CD4-positive, CD25-positive, alpha-beta regulatory T cell (primary cell): ENCODE measurements at regions not wholly inside any gene's neighbourhood (a gene's known extent, or its start where the extent isn't known, plus 50 kb on each side); places are given as distances from the start of the nearest gene placed in this dataset.

Source experiments
- ATAC-seq, 2 donors: fragments of 150-1000 bp; cut with Tn5 transposase; one replicate each; pipeline ENCODE4 v1.10.0; 2021; ENCODE audit warnings: low read depth in 2 of 2, moderate number of reproducible peaks in 2 of 2, moderate library complexity in 1 of 2
- DNase-seq, 3 donors: peaks; one replicate each; pipeline versions ENCODE4 v3.0.0 to v3.0.0-alpha.2; 2012 to 2022; ENCODE audit warnings: mixed read lengths in 1 of 3
- H3K27ac ChIP-seq: one replicate; pipeline ENCODE4 v1.7.0; 2013; ENCODE audit warnings: mild to moderate bottlenecking, low read length; ENCODE audit not compliant: insufficient read depth, poor library complexity, severe bottlenecking
- H3K27me3 ChIP-seq: one replicate; pipeline ENCODE4 v1.7.0; 2013; ENCODE audit warnings: low read length; ENCODE audit not compliant: control insufficient read depth, insufficient read depth
- H3K36me3 ChIP-seq: one replicate; pipeline ENCODE4 v1.7.0; 2013; ENCODE audit warnings: mild to moderate bottlenecking, low read length, moderate library complexity; ENCODE audit not compliant: control insufficient read depth, insufficient read depth
- H3K4me1 ChIP-seq: 2 replicates; pipeline ENCODE4 v1.7.0; 2013; ENCODE audit warnings: mild to moderate bottlenecking, low read length; ENCODE audit not compliant: insufficient read depth, control insufficient read depth, poor library complexity, severe bottlenecking
- H3K4me3 ChIP-seq: one replicate; pipeline ENCODE4 v1.7.0; 2013; ENCODE audit warnings: low read depth, mild to moderate bottlenecking, low read length, moderate library complexity
- H3K9me3 ChIP-seq, 2 experiments: 1 replicate in 1 of 2; 2 replicates in 1 of 2; pipeline ENCODE4 v1.7.0; 2013; ENCODE audit warnings: low read length in 2 of 2, mild to moderate bottlenecking in 1 of 2, moderate library complexity in 1 of 2; ENCODE audit not compliant: control insufficient read depth in 2 of 2
- H3K27ac Mint-ChIP-seq, 3 donors: one replicate each; pipeline ENCODE4 v1.8.0; 2020 to 2022; ENCODE audit warnings: mild to moderate bottlenecking in 3 of 3, mixed read lengths in 3 of 3, moderate library complexity in 2 of 3
- H3K27me3 Mint-ChIP-seq: one replicate; pipeline ENCODE4 v1.8.0; 2022; ENCODE audit warnings: mild to moderate bottlenecking, mixed read lengths
- H3K36me3 Mint-ChIP-seq: one replicate; pipeline ENCODE4 v1.8.0; 2020; ENCODE audit warnings: mixed read lengths
- H3K4me1 Mint-ChIP-seq, 4 donors: one replicate each; pipeline ENCODE4 v1.8.0; 2020 to 2022; ENCODE audit warnings: mixed read lengths in 4 of 4, mild to moderate bottlenecking in 1 of 4
- H3K4me3 Mint-ChIP-seq, 4 donors: one replicate each; pipeline ENCODE4 v1.8.0; 2020 to 2022; ENCODE audit warnings: mild to moderate bottlenecking in 4 of 4, mixed read lengths in 4 of 4, moderate library complexity in 3 of 4
- H3K9me3 Mint-ChIP-seq, 7 donors: one replicate each; pipeline ENCODE4 v1.8.0; 2020 to 2022; ENCODE audit warnings: mixed read lengths in 7 of 7, mild to moderate bottlenecking in 3 of 7, moderate library complexity in 2 of 7

GRCh38 chrY:8536277-8536676 is 801.0 kb upstream of the TSPY4 start:
- Mint-ChIP-seq H3K27ac (no peak overlapping the region), H3K27me3 (no peaks in the 10 kb centered on the region), H3K4me3 (no peak overlapping the region), H3K9me3 (no peaks in the 10 kb centered on the region), H3K36me3 (no peaks in the 10 kb centered on the region), H3K4me1 (no peaks in the 10 kb centered on the region)
- H3K36me3 ChIP-seq, result no peaks in the 10 kb centered on the region
- no peaks in the 10 kb centered on the region for H3K27me3 ChIP-seq
- no peak overlapping the region for H3K4me3 ChIP-seq
- H3K27ac ChIP-seq, result no peak overlapping the region
- no peaks in the 10 kb centered on the region for H3K4me1 ChIP-seq
- H3K9me3 ChIP-seq, result no peaks in the 10 kb centered on the region
- ATAC-seq, result no peak
- DNase-seq, result no peak

GRCh38 chrY:8541306-8541705 is 796.0 kb upstream of the TSPY4 start:
- Histone ChIP-seq H3K4me1 (no peaks in the 10 kb centered on the region), H3K27ac (no peak overlapping the region)

GRCh38 chrY:8544715-8545114 is 792.5 kb upstream of the TSPY4 start:
- no peak for DNase-seq
- no peaks in the 10 kb centered on the region for H3K27me3 Mint-ChIP-seq
- no peaks in the 10 kb centered on the region for H3K27me3 ChIP-seq
- H3K9me3 ChIP-seq, result no peaks in the 10 kb centered on the region
- H3K27ac Mint-ChIP-seq, result no peak overlapping the region
- H3K4me3 ChIP-seq, result no peak overlapping the region
- ATAC-seq, result no peak
- no peaks in the 10 kb centered on the region for H3K9me3 Mint-ChIP-seq
- no peaks in the 10 kb centered on the region for H3K36me3 ChIP-seq
- H3K4me1 ChIP-seq, result no peaks in the 10 kb centered on the region
- H3K4me3 Mint-ChIP-seq, result no peak overlapping the region
- H3K36me3 Mint-ChIP-seq, result no peaks in the 10 kb centered on the region
- H3K27ac ChIP-seq, result no peak overlapping the region
- no peaks in the 10 kb centered on the region for H3K4me1 Mint-ChIP-seq

More at GRCh38 chrY:8541306-8541705, 796.0 kb upstream of the TSPY4 start:
- Mint-ChIP-seq H3K27me3 (no peaks in the 10 kb centered on the region), H3K4me3 (no peak overlapping the region), H3K36me3 (no peaks in the 10 kb centered on the region), H3K4me1 (no peaks in the 10 kb centered on the region), H3K9me3 (no peaks in the 10 kb centered on the region), H3K27ac (no peak overlapping the region)
- Histone ChIP-seq H3K4me3 (no peak overlapping the region), H3K9me3 (no peaks in the 10 kb centered on the region), H3K36me3 (no peaks in the 10 kb centered on the region), H3K27me3 (no peaks in the 10 kb centered on the region)
- ATAC-seq, result no peak
- no peak for DNase-seq

GRCh38 chrY:8547931-8548330 is 789.3 kb upstream of the TSPY4 start:
- Mint-ChIP-seq H3K4me1 (no peaks in the 10 kb centered on the region), H3K27ac (no peak overlapping the region), H3K27me3 (no peaks in the 10 kb centered on the region), H3K9me3 (no peaks in the 10 kb centered on the region), H3K36me3 (no peaks in the 10 kb centered on the region), H3K4me3 (no peak overlapping the region)
- Histone ChIP-seq H3K36me3 (no peaks in the 10 kb centered on the region), H3K27me3 (no peaks in the 10 kb centered on the region), H3K27ac (no peak overlapping the region), H3K4me3 (no peak overlapping the region), H3K9me3 (no peaks in the 10 kb centered on the region), H3K4me1 (no peaks in the 10 kb centered on the region)
- ATAC-seq (no peak), DNase-seq (no peak)

GRCh38 chrY:8551323-8551722 is 785.9 kb upstream of the TSPY4 start:
- H3K27ac ChIP-seq, result no peak overlapping the region
- H3K4me3 ChIP-seq, result no peak overlapping the region
- H3K27me3 Mint-ChIP-seq, result no peaks in the 10 kb centered on the region
- ATAC-seq (no peak), DNase-seq (no peak)
- no peaks in the 10 kb centered on the region for H3K36me3 Mint-ChIP-seq
- H3K36me3 ChIP-seq, result no peaks in the 10 kb centered on the region
- H3K27me3 ChIP-seq, result no peaks in the 10 kb centered on the region
- H3K4me3 Mint-ChIP-seq, result no peak overlapping the region
- H3K27ac Mint-ChIP-seq, result no peak overlapping the region
- H3K4me1 ChIP-seq, result no peaks in the 10 kb centered on the region
- no peaks in the 10 kb centered on the region for H3K9me3 Mint-ChIP-seq
- H3K4me1 Mint-ChIP-seq, result no peaks in the 10 kb centered on the region
- no peaks in the 10 kb centered on the region for H3K9me3 ChIP-seq

- H3K4me3 Mint-ChIP-seq, result no peak overlapping the region
- Histone ChIP-seq H3K27me3 (no peaks in the 10 kb centered on the region), H3K4me1 (no peaks in the 10 kb centered on the region), H3K36me3 (no peaks in the 10 kb centered on the region), H3K4me3 (no peak overlapping the region), H3K27ac (no peak overlapping the region), H3K9me3 (no peaks in the 10 kb centered on the region)
- H3K27ac Mint-ChIP-seq, result no peak overlapping the region
- H3K9me3 Mint-ChIP-seq, result no peaks in the 10 kb centered on the region
- no peaks in the 10 kb centered on the region for H3K36me3 Mint-ChIP-seq
- H3K4me1 Mint-ChIP-seq, result no peaks in the 10 kb centered on the region
- no peaks in the 10 kb centered on the region for H3K27me3 Mint-ChIP-seq
- ATAC-seq (no peak), DNase-seq (no peak)
Measured at GRCh38 chrY:8552168-8552805, 785.0 kb upstream of the TSPY4 start.

GRCh38 chrY:8553614-8554013 is 783.6 kb upstream of the TSPY4 start:
- Histone ChIP-seq H3K4me3 (no peak overlapping the region), H3K27ac (no peak overlapping the region), H3K27me3 (no peaks in the 10 kb centered on the region), H3K36me3 (no peaks in the 10 kb centered on the region), H3K9me3 (no peaks in the 10 kb centered on the region), H3K4me1 (no peaks in the 10 kb centered on the region)
- Mint-ChIP-seq H3K4me1 (no peaks in the 10 kb centered on the region), H3K27ac (no peak overlapping the region), H3K9me3 (no peaks in the 10 kb centered on the region), H3K27me3 (no peaks in the 10 kb centered on the region), H3K4me3 (no peak overlapping the region), H3K36me3 (no peaks in the 10 kb centered on the region)
- no peak for ATAC-seq
- DNase-seq, result no peak

- no peaks in the 10 kb centered on the region for H3K4me1 ChIP-seq
- ATAC-seq (no peak), DNase-seq (no peak)
- Mint-ChIP-seq H3K9me3 (peaks cover 0 to 1% (median 0%) of the 10 kb centered on the region in 7 donors), H3K36me3 (no peaks in the 10 kb centered on the region), H3K4me1 (no peaks in the 10 kb centered on the region), H3K27ac (no peak overlapping the region), H3K27me3 (no peaks in the 10 kb centered on the region), H3K4me3 (no peak overlapping the region)
- H3K36me3 ChIP-seq, result no peaks in the 10 kb centered on the region
- H3K27me3 ChIP-seq, result no peaks in the 10 kb centered on the region
- H3K27ac ChIP-seq, result no peak overlapping the region
- no peaks in the 10 kb centered on the region for H3K9me3 ChIP-seq
- no peak overlapping the region for H3K4me3 ChIP-seq
Measured at GRCh38 chrY:8561385-8561784, 775.9 kb upstream of the TSPY4 start.
